Kidney capillary endothelial cell (primary cell): ENCODE measurements at regions not wholly inside any gene's neighbourhood (a gene's known extent, or its start where the extent isn't known, plus 50 kb on each side); places are given as distances from the start of the nearest gene placed in this dataset.

Experiments used
- DNase-seq: peaks from one replicate; pipeline ENCODE4 v3.0.0-alpha.2; 2018; ENCODE audit warnings: low spot score

DNA sequence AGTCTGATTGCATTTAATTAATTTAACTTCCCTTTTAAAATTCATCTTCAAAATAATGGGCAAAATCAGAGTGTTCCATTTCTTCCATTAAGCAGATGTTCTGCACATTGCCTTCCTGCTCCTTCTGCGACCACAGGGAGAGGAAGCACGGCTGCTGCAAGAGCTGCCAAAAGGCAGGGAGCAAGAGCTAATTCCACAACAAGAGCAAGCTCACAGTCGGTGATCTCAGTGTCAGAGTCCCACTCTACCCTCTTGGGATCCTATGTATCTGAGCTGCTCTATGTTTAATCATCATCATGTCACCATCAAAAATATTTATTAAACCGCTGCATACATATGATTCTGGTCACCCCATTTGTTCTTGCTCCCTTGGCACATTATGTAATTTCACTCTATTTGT is 255.3 kb upstream of the CAMK1G start:
- no peak for DNase-seq

DNA sequence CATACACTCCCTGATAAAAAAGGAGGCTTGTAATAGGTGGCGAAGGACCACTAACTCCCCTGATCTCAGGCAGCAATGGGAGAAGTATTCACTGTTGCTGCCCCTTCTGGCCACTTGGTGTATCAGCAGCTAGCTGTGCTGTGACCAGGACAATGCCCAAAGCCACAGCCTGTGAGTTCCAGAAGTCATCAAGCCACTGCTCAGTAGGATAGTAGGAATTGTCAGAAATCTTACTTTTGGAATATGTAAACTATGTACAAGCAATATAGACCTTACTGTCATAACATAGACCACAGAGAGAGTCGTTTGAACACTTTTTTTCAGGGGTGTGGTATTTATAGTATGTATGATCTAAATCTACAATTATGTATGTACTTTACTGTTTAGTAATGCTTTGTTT is 248.3 kb upstream of the CAMK1G start:
- DNase-seq: peak; percentile 10

GRCh38 chr1:209341146-209341545 is 242.4 kb upstream of the CAMK1G start:
- DNase-seq: no peak

DNA sequence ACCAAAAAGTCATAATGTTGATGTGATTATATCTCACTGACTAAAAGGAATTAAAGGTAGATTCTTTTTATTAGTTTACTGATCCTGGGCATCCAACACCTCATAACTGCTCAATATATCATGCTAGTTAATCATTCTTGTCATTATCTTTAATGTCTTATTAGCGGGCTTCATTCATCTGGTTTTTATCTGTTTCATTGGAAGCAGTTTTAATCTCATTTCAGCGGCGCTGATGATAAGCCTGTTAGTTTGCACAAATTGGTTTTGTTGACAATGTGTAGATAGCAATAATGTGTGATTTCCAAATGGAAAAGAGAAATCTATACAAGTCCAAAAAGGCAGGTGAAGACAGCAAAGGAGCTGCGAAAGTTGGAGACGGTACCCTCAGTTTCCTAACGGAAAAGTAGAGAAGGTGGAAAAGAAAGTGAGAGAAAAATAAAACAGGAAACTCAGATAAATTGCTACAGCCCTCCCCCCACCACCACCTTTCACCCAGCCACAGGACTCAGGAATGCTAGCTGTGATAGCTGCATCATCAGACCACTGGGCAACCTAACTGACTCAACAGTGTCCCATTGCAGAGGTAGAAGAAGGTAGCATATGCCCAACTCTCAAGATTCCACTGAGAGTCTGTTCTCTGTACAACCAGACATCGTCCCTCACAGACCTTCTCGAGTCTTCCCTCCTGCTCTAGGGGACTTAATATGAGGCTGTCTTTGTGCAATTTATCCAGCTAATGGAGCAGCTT is 241.7 kb upstream of the CAMK1G start:
- no peak for DNase-seq

DNA sequence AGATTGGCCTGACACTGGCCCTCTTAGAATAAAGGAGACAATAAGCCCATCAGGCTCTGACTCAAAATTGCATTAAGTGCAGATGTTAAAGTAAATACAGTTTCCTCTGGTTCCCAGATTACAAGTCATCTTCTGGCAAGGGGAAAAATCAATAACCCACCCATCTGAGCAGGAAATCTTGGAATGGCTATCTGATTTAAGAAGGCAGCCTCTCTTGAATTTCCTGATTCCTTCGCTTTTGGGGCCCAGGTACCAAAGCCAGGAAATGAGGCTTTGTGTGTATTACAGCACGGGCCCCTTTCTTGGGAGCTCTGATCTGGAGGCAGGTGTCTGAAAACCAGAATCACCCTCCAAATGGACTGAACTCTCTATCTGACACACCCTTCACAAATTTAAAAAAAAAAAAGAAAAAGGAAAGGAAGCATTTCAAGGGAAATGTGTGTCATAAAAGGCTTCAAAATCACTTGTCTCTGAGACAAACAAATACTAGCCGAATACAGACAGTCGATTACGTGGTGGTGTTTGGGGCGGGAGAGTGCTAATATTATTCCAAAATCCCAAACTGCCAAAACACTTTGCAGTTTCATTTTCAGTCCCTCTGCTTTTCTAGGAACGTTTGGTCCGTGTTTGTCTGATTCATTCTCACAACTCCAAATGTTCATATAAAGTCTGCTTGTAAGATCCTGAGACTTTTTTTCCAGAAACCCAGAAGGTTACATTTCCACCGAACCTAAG is 240.9 kb upstream of the CAMK1G start:
- DNase-seq: no peak

DNA sequence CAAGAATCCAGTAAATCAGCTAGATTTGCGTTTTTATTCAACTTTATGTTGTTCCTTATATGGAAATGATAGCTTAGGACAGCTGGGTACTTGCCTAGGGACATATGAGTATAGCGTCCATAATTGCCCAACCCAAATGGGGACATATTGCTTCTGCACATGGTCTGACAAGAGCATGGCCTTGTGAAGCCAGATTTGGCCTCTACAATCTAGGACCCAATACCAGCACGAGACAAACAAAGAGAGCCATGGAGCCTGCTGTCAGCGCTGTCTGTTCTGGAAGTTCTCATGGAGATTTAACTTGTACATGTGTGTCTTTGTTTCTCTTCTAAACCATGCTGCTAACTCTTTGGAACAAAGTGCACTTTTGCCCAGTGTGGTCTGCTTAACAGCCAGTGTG is 240.0 kb upstream of the CAMK1G start:
- DNase-seq: no peak

DNA sequence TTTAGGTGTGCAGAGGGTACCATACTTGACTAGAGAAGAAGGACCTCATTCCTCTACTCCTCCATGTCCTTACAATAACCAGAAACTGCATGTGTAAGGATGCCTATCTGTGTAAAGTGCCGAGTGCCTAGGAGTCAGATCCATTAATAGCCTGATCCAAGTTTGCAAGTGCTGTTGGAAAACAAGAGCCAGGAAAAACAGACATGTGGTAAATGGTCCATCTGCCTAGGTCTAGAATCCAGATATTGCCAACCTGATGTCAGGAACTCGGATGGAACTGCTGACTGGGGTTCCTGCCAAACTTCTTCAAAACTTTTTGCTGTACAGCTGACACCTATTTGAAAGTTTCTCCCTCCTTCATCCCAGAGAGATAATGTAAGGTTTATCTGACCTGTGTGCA is 239.4 kb upstream of the CAMK1G start:
- no peak for DNase-seq

DNA sequence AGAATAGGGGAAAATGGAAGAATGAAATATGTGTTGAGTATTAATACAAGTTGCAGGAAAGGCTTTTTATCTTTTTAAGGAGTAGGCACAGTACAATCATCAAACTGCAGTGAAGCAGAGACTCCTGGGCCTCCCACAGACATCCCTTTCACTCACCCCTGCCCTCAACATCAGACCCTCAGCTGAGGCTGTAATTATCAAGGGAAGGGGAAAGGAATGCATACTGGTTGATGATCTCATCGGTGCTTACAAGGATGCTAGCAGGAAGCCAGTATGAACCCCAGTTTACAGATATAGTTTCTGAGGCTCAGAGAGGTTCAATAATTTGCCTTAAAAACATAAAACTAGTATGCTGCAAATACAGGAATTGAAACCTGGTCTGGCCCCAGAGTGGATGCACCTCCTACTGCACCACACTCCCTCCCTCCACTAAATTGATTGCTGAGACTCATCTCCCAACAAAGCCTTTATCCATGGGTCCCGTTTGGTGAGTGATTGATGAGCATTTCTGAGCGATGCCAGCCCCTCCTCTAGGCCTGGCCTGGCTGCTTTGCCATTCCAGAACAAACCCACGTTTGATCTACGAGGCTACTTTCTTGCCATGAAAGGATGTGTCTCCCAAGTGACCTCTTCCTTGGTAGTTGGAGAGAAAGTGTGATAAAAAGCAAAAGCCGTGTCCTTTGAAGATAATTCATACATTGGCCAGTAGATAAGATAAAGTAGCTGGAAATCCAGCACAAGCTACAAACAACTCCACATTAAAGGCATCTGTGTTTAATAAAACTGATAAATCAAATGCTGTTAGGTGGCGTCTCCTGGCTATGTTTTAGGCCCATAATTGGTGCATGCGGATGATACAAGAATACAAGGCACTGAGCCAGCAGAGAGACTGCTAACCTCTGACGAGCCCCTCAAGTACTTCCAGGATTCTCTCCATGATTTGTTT is 233.9 kb upstream of the CAMK1G start:
- no peak for DNase-seq

- DNase-seq: no peak
Measured at GRCh38 chr1:209353053-209353452, 230.5 kb upstream of the CAMK1G start.

- peak; percentile 61 for DNase-seq
Measured at GRCh38 chr1:209354111-209354839, 229.2 kb upstream of the CAMK1G start.

DNA sequence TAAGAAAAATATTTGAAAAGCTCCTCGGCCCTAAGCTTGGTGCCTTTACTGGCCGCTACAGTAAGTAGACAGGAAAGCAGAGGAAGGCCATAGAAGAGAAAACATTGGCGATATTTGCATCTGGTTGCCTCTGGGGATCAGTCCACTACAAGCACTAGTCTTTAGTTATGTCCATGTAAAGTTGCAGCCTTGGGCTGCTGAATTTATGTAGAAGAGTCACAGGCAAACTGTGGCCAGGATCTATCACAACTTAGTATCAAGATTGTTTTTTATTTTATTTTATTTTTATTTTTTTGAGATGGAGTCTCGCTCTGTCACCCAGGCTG is 228.7 kb upstream of the CAMK1G start:
- no peak for DNase-seq

DNA sequence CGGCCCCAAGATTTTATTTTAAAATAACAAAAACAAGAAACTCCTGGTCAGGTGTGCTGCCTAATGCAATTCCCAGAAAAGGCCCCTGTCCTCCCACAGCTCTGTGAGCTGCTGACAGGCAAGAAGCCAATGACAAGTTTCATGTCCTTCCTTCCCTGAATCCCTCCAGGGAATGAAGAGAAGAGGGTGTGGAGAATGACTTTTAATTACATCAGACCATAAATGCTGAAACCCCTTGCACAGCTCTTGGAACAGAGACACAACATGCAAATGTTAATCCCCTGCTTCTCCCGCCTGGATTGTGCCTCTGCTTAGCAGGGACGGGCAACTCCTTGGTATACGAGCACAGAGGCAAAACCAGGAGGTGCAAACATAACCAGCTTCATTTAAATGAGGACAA is 228.1 kb upstream of the CAMK1G start:
- DNase-seq: no peak

- no peak for DNase-seq
Measured at GRCh38 chr1:209356976-209357377, 226.5 kb upstream of the CAMK1G start.

DNA sequence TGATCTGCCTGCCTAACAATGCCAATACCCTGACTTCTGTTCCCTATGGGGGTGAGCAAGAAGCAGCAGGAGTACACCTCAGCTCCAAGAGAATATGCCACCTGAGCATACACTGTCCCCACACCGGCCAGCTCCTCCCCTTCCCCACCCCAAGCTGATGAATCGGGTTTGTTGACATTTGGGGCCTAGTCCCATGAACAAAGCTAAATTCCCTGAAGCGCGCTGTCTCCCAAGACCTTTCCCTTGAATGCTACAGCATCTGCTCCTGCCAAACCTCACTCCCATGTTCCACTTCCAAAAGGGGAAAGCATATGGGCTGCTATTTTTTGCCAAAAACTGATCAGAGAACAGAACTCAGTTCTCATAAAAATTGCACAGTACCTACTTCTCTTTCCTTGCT is 220.4 kb upstream of the CAMK1G start:
- no peak for DNase-seq

GRCh38 chr1:209364716-209365115 is 218.8 kb upstream of the CAMK1G start:
- DNase-seq: no peak

DNA sequence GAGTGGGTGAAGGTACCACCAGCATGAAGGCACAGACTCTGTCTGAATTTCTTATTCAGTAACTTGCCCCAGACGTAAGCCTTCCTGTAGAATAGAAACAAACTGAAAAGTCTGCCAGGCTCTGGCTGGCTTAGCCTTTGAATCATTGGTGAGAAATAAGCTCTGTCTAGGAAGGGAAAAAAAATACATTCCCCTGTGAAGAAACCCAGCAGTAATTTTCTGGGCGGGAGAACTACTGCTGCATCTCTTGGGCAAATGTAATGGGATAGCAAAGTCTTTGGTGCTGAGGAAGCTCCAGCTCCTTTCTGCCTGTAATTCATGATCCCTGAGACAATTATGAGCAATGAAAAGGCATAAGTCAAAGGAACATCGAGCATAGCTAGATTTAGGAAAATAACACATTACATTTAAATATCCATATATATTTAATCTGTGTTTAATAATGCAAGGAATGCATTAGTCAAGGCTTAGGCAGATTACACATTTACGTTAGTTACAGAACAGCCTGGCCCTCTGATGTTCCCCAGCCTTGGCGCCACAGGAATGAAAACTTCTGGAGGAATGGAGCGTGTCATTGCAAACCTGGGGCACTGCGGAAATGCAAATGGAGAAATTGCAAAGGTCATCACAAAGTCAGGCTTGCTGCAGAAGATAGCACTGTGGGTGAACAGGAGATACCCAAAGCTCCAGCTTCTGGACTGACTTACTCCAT is 216.3 kb upstream of the CAMK1G start:
- no peak for DNase-seq

- no peak for DNase-seq
Measured at GRCh38 chr1:209368864-209369598, 214.5 kb upstream of the CAMK1G start.

DNA sequence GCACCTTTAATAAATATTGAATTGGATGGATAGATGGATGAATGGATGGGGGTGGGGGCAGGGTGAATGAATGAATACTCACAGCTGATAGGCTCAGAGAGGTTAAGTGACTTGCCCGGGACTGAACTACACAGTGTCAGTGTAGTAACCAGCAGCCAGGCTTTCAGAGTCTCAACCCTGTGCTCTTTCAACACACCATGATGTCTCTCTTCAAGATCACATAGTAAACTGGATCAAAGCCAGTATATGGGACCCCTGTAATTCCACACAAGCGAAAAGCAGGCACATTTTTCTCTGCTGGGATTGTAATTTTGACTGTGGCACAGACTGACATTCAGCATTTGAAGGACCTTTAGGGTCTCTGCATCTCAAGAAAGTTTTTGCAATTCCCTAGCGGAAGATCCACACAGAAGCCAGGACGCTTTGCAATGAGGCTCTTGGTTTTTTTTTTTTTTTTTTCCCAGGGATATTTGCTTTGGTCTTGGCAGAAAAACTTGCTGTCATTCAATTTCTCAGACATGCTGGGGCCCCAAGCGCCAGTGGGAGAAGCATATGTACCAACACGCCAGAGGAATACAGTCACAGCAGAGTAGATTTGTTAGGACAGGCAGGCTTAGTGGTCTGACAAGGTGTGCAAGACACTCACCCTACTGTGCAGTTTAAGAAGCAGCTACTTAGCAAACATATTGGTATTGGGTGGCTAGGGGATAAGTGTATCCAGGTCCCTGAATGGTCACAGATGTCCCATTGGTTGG is 213.1 kb upstream of the CAMK1G start:
- DNase-seq: no peak

GRCh38 chr1:209375097-209375496 is 208.4 kb upstream of the CAMK1G start:
- DNase-seq: no peak
